Activated CD4-positive, alpha-beta T cell treated with anti-CD3 and anti-CD28 coated beads, Interleukin-10, Interleukin-2, amounts not matched to agents 100 ng/mL and 50 ng/mL, durations not matched to agents 16 hours and 8 hours (primary cell): ENCODE measurements at regions not wholly inside any gene's neighbourhood (a gene's known extent, or its start where the extent isn't known, plus 50 kb on each side); places are given as distances from the start of the nearest gene placed in this dataset.

Experiments
- DNase-seq: peaks from one replicate; pipeline ENCODE4 v3.0.0-alpha.2; 2020

- no peak for DNase-seq
These were observed 123.9 kb downstream of the BCOR start for GRCh38 chrX:39973810-39974209.

- no peak for DNase-seq
These were observed 123.5 kb downstream of the BCOR start for GRCh38 chrX:39974270-39974669.

GRCh38 chrX:39975101-39975925, 122.4 kb downstream of the BCOR start:
- no peak for DNase-seq

GRCh38 chrX:39981946-39982345, 115.8 kb downstream of the BCOR start:
- no peak for DNase-seq

- no peak for DNase-seq
These were observed 114.8 kb downstream of the BCOR start for GRCh38 chrX:39982948-39983347.

- no peak for DNase-seq
These were observed 114.0 kb downstream of the BCOR start for GRCh38 chrX:39983715-39984114.

- no peak for DNase-seq
These were observed 113.4 kb downstream of the BCOR start for GRCh38 chrX:39984191-39984956.

GRCh38 chrX:39985071-39985470, 112.7 kb downstream of the BCOR start:
- no peak for DNase-seq

GRCh38 chrX:39985551-39985950, 112.2 kb downstream of the BCOR start:
- DNase-seq = no peak

GRCh38 chrX:39988496-39988895, 109.3 kb downstream of the BCOR start:
- DNase-seq = no peak

GRCh38 chrX:39990388-39990787, 107.4 kb downstream of the BCOR start:
- no peak for DNase-seq

- DNase-seq = no peak
These were observed 105.5 kb downstream of the BCOR start for GRCh38 chrX:39992300-39992699.

GRCh38 chrX:39995457-39995856, 102.3 kb downstream of the BCOR start:
- DNase-seq = no peak

- DNase-seq = no peak
These were observed 101.2 kb downstream of the BCOR start for GRCh38 chrX:39996536-39996935.

- no peak for DNase-seq
These were observed 98.9 kb downstream of the BCOR start for GRCh38 chrX:39998636-39999406.
